NCI-H446 treated with DMSO at 0.1 percent for 48 hours (cell line): ENCODE measurements at regions not wholly inside any gene's neighbourhood (a gene's known extent, or its start where the extent isn't known, plus 50 kb on each side); places are given as distances from the start of the nearest gene placed in this dataset.

Source experiments
- DNase-seq: peaks from one replicate; lab custom pipeline; 2025; lab: John Stamatoyannopoulos, UW

DNA sequence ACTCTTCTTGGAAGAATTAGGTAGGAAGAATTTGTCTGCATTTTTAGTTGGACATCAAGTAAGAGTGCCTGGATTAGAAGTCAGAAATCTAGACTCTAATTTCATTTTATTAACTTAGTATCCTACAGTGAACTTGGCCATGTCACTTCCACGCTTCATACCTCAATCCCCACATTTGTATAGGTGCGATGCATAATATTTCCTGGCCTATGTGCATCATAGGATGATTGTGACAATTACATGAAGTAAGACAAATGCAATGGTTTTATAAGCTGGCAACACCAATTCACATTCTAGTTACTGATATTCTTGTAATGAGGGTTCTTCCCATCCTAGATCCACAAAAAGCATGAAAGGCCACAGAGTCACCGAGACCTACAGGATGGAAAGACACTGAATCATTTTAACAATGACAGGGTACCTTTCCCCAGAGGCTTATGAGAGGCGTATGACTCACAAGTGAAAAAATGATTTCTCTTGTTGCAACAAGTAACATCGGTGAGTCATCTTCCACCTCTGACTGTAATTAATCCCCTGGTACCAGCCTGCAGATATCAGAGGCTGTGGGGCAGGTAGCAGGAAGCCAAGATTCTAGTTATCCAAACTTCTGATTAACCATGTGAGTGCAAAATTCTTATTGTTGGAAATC, 56.0 kb upstream of the OR5AK2 start:
- DNase-seq, result no peak

DNA sequence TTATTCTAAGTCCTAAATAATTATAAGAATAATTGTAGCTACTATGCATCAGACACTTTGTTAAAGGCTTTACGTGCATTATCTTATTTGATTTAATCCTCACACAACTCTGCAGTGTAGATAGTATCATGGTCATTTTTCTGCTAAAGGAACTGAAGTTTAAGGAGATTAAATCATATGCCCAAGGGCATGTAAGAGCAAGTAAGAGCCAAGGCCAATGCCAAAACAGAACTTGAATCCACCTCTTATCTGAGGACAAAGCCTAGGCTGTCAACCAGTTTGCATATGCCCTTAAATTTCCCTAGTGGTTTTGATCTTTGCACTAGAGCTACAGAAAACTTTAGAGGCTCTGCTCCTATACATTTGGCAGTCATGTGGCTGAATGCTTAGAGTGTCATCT, 65.6 kb upstream of the OR5AK2 start:
- no peak for DNase-seq

DNA sequence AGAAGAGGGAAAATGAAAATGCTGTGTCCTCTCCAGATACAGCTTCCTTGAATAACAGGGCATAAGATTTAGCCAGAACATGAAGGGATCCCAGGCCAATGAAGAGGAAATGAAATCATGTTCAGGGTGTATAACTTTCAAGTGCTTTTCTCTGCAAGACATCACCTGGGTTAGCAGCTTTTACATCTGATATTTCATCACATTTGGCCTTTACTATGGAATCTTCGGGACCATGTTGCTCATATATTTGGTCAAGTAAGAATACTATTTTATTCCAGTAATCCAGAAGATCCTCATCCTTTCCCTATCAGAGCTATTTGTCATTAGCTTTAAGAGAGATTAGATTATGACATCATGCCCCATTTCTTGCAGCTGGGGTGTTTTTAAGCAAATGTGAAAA, 66.3 kb upstream of the OR5AK2 start:
- no peak for DNase-seq

DNA sequence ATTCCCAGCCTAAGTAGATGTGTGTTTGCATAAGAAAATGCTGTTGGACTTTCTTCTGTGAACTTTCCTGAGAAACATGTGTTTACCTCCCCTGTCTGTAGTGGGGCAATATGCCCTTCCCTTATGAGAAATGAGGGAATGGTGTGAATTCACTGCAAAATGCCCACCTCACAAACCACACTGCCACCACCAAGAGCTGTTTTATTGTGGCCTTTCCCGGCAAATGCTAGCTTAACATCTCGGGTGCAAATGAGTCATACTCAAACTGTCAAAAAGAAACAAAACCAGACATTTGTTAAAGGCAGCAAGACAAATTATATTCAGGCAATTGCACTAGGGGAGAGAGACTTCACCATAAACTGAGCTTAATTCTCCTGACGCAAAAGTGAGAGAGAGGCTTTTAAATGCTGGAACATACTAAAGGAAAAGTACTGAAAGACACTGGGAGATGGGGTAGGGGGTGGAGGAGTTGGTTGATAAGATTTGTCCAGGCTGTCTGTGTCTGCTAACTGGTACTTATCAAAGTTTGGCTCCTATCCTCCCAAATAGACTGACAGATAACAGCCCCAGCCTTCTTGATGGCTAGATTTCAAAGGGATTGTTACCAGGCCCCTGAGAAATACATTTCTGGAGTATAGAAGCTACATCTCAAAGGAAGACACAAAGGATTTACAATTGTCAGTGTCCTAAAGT, 70.9 kb upstream of the OR5AK2 start:
- DNase-seq, result no peak

DNA sequence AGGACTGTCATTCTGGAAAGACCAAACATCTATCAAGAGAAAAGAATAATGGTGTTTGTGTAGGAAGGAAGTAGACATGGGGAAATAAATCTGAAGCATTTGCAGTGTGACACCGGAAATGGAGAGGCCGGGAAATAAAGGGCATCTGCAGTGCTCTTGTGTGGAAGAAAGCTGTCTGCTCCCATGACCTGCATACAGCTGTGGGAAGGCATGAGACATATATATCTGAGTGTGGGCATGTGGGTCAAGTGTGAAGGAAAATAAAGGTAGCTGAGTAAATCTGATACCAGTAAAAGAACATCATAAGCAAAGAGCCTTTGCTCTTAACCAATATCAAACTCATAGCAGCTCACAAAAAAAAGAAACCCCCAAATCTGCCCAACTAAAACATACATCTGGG, 72.1 kb upstream of the OR5AK2 start:
- DNase-seq, result no peak

DNA sequence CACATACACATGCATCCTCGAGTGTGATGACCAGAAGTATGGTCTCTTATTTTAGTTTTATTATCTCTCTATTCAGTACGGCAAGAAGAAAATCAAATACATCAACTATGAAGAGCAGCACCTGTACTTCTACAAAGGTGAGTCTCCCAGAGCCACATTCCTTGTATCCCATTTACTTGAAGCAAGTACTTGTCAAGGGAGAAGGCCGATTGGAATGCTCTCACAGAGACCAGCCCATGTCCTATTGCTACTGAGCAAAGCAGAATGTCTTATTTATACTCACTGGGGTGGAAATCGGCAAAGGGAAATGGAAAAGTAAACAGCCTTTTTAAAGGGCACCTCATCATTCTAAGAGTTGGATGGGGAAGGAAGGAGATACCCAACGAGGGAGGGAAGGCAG, 72.6 kb upstream of the OR5AK2 start:
- DNase-seq, result no peak

DNA sequence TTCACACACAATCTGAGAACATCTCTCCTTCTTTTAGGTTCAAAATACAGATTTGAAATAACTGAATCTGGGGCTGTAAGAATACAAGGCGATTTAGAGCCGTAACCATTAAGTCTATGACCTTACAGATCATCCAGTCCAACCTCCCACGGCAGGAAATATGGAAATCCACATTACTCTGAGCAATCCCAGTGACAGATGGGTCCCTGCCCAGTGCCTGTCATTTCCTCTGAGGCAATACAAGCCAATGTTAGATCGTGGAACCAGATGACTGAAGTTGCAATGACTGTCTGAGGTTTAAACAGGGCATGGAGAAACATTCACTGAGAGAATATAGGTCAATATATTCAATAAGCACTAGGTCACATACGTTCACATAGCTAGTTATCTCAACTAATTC, 77.4 kb upstream of the OR5AK2 start:
- no peak for DNase-seq

DNA sequence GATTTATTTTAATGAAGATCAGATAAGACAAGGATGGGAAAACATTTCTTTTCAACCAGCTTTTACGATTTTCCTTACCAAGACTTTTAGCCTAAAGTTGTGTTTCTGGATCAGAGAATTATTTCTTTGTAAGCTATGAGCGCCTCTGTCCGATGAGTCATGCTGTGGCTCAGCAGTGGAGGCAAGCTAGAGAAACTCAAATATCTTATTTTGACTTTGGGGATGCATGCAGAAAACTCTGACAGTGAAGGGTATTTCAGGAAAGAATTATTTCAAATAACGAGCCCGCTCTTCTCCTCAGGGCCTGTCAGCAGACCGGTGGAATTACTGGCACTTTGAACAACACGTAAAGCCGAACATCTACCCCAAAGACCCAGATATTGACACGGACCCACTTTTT, 77.9 kb upstream of the OR5AK2 start:
- no peak for DNase-seq

DNA sequence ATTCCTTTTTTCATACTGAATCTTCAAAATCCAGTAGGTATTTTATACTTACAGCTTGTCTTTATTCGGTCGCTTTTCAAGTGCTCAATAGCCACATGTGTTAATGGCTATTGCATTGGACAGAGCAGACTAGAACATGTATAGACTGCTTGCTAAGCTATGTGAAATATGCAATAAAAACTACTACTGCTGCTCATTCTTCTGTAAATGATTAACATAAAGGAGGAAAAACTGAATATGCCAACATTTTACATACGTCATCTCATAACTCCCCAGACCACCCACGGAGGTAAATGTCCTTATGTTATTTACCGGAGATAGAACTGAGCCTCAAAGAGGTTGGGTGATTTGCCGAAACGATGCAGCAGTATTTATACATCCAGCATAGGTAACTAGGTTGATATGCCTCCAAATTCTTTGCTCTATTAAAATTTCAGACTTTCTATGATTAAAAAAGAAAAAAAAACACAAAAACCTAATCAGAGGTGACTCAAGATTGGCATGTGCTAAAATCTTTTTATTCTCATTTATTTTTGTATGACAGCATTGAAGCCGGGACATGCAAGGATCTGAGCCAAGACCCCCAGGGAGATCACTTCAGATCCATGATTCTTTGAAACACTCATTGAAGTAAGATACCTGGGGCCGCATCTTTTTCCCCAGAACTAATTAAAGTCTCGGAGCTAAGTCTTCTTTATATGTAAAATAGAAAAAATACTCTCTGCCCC, 78.5 kb upstream of the OR5AK2 start:
- no peak for DNase-seq

DNA sequence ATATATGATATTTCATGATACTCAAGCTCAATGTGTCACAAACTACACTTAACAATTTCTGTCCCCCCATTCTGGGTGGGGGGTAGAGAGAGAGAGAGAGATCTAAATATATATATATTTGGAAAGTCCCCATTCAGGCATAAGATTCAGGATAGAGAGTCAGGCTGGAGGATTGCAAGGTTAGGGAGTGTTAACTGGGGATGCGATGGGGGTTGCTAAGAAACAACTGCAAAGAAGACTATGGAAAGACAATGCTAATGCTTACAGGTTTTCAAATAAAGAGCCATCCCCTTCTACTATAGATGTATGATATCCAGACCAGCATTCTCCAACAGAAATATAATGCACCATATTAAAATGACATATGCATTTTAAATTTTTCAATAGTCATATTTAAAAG, 79.2 kb upstream of the OR5AK2 start:
- DNase-seq, result no peak

DNA sequence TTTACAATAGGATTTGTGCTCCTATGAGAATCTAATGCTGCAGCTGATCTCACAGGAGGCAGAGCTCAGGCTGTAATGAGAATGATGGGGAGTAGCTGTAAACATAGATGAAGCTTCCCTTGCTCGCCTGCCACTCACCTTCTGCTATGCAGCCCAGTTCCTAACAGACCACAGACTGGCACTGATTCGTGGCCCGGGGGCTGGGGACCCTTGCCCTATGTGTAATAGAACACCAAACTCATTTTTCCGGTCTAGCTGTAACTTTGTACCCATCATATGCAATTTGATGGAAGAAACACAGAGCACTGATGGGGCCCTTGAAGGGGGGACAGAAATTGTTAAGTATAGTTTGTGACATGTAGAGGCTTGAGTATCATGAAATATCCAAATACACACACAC, 79.6 kb upstream of the OR5AK2 start:
- no peak for DNase-seq

DNA sequence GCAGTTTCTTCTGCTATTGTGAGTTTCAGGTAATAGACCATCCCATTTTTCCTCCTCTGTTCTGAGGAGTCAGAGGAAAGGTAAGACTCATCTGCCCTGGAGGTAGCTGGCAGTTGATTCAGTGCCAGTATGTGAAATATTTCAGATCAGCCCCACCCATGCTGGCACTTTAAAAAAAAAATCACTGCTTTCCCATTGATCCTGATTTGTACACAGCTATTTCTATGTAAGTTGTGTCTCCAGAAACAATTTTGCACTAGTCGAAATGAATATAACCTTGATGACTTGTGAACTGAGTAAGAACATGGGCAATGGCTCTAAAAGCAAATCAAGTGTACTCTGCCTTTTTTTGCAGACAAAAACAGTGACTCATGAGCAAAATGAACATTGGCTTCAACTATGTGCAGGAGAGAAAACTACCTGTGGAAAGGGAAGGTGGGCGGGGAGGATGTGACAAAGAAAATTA, 82.0 kb upstream of the OR5AK2 start:
- no peak for DNase-seq

DNA sequence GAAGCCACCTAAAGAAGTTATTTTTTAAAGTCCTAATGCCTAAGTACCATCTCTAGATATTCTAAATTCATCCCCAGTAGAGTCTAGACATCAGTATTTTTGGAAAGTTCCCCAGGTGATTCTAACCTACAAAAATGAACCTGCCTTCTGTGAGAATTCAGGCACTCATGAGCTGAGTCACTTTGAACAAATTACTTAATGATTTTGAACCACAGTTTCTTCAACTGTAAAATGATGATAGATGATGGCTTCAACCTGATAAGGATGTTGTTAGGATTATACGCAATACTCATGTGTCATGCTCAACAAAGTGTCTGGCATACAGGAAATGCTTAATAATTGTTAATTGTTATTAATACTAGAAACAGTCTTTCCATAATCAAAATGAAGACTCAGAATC, 82.8 kb upstream of the OR5AK2 start:
- DNase-seq, result no peak

DNA sequence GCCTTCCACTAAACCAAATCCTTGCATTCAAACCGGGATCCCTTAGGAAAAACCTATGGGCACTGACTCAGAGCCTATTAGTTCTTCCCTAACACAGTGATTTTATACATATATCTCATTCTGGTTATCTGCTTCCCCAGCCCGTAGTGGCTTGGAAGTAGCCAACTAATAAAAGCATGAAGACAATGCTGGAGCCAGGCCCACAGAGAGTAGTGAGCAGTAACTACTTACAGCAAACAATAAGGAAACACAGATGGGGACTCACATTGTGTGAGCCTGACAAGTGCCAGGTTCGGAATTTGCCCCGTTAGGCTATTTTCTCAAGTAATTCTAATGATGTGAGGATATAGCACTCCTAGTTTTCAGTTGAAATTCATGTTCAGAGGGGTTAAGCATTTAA, 83.3 kb upstream of the OR5AK2 start:
- no peak for DNase-seq

DNA sequence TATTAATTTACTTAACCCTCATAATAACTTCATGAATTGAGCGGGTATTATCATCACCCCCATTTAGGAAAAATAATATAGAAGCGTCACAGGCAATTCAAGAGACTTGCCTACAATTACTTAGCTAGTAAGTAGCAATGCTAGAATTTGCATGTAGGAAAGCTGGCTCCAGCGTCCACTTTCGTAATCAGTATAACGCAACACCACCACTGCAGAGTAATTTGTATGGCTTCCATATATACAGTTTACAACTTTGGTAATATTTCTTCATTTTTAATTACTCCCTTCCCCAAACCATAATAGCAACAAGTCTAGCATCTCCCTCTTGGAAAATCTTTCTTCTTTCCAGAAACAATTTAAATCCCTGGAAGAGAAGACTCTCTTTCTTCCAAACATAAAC, 89.9 kb upstream of the OR5AK2 start:
- DNase-seq, result no peak

DNA sequence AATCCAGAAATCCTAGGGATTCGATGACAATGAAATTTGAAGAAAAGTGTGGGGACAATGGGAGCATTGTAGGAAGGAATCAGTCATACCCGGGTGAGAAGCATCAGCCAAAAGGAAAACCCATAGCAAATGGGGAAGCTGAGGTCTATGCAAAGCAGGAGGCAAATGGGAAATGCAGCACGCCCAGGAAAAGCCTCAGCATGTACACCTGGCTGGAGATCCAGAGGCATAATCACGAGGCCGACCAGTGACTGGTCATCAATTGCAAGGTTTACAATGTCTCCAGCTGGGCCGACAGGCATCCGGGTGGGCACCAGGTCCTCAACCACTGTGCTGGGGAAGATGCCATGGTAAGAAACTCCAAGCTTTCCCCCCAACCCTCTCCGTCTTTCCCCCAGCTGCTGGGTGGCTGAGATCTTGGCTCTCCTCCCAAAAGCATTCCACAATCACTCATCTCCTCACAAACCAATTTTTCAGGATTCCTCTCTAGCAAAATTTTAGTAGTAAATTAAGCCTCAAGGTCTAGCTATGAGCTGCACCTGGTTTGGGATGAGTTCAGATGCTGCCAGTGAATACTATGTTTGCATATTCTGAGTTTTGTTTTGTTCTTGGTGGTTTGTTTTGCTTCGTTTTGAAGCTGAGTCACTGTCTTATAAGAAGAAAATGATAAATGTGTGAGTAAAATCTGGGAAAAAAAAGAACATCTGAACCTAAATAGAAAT, 98.0 kb upstream of the OR5AK2 start:
- DNase-seq, result no peak

DNA sequence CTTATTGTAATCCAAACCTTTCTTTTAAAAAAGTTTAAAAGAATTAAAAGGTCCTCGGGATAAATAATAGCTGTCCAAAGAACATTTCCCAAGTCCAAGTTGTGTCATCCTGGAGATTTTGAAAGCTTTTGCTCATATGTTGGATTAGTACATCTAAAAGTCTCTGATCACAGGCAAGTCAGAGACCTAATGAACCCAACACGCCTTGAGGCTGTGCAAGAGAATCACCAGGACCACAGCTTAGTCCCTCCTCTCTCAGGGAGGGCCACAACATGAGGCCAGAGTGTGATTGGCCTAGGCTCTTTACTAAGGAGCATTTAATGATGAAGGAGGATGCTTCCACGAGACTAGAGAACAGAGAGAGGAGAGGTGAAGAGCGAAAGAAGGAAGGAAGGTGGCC, 98.7 kb upstream of the OR5AK2 start:
- no peak for DNase-seq

DNA sequence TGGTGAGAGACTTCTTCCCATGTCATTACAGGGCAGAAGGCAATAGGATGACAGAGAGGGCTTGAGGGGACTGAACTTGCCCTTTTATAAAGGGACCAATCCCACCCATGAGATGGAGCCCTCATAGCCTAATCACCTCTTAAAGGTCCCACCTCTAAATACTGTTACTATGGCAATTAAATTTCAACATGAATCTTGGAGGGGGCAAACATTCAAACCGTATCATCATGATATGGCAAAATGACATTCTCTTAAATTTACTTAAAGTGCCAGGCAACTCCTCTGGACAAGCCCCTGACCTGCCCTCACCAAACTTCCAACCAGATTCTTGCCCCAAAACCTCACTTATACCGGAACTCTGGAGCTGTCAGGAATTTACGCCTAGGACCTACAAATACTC, 100.8 kb upstream of the OR5AK2 start:
- no peak for DNase-seq

DNA sequence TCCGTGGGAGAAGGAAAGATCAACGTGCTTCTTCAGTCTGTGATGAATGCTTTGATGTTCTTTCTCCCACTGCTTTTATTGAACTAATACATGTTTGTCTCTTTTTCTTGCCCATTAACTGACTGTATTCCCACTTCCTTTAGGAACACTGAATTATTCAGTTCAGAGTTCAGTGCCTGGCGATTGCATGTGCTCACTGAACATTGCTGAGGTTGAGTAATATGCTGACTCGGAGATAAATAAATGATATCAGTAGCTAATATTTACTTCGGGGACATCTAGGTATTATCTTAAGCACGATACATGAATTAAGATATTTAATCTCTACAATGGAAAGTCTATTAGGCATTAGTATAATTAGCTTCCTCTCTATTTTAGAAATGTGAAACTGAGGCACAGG, 102.3 kb upstream of the OR5AK2 start:
- no peak for DNase-seq

DNA sequence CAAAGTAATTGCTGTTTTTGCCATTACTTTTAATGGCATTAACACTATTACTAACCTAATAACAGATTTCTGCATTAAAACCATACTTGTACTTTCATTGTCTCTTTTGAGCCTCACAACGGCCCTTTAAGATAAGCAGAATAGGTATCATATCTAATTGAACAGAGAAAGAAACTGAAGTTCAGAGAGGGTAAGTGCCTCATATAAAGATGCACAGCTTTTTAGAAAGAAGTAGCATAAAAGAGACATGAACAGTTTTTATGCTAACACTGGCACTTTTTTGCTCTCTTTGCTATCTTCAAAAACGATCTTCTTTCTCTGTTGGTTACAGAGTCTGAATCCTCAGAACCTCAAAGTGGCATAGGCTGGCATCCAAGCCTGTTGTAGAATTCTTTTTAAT, 102.9 kb upstream of the OR5AK2 start:
- DNase-seq, result no peak

DNA sequence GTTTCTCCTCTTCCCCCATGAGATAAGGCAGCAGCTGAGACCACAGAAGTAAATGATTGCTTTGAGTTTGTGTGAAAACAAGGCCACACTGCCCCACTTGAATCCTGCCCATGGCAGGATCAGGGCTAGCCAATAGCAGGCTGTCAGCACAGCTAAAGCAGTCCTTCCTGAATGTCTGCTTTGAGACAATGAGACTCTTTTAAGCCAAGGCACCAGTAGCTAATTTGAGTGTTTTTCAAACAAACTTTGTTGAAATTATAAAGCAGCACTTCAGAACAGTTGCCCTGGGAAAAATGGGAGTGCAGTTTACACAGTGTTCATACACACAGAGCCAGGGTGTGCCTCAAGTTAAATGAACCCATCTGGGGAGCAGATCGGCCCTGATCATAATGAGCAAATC, 103.5 kb upstream of the OR5AK2 start:
- DNase-seq, result no peak

DNA sequence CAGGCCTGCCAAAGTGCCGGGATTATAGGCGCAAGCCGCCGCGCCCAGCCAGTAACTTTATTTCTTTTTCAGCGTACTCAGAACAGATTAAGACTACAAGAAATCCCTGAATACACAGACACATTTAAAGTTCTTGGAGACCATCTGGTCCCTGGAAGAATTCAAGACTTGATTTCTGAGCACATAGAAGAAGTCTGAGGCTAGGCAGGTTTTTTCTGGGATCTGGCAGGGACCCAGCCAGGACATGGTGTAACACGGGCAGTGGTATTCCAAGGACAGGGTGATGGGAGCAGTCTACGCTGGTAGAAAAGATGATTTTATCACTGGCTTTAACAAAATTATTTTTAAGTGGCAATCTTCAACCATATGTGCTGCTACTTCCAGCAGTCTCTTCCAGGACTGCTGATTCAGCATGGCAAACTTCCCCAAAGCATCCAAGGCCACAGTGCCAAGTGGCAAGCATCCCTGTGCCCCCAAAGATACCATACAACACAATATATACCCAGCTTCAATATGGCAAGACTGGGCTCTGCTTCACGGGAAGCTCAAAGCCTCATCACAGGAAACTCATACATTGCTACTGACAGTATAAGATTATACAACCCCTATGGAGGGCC, 105.2 kb upstream of the OR5AK2 start:
- DNase-seq, result no peak
